Mesenchymal stem cell (in vitro differentiated cells and primary cell): ENCODE measurements at regions not wholly inside any gene's neighbourhood (a gene's known extent, or its start where the extent isn't known, plus 50 kb on each side); places are given as distances from the start of the nearest gene placed in this dataset.

Experiments
- DNase-seq: peaks from one replicate; pipeline ENCODE4 v3.0.0-alpha.2; 2013
- H2AFZ ChIP-seq: one replicate; pipeline ENCODE4 v1.6.1; 2013; ENCODE audit warnings: low read depth, mild to moderate bottlenecking, control low read depth, inconsistent platforms, low read length, moderate library complexity
- H2AK5ac ChIP-seq: 2 replicates; pipeline ENCODE4 v1.6.1; 2013; ENCODE audit warnings: low read length, moderate library complexity, mild to moderate bottlenecking, inconsistent platforms; ENCODE audit not compliant: severe bottlenecking
- H2BK120ac ChIP-seq: one replicate; pipeline ENCODE4 v1.6.1; 2013; ENCODE audit warnings: low read depth, mild to moderate bottlenecking, inconsistent platforms, low read length, moderate library complexity
- H2BK12ac ChIP-seq, 2 experiments: one replicate each; pipeline ENCODE4 v1.6.1; 2013; ENCODE audit warnings: inconsistent platforms in 2 of 2, low read length in 2 of 2, mild to moderate bottlenecking in 2 of 2, moderate library complexity in 2 of 2, control low read depth in 1 of 2
- H2BK15ac ChIP-seq: one replicate; pipeline ENCODE4 v1.6.1; 2013; ENCODE audit warnings: mild to moderate bottlenecking, low read depth, inconsistent platforms; ENCODE audit not compliant: poor library complexity, severe bottlenecking
- H2BK5ac ChIP-seq: 2 replicates; pipeline ENCODE4 v1.6.1; 2013; ENCODE audit warnings: low read depth, mild to moderate bottlenecking, low read length, control low read depth, inconsistent platforms; ENCODE audit not compliant: poor library complexity, severe bottlenecking
- H3K14ac ChIP-seq, 2 experiments: one replicate each; pipeline ENCODE4 v1.6.1; 2013; ENCODE audit warnings: inconsistent platforms in 2 of 2, low read length in 2 of 2, control low read depth in 1 of 2, mild to moderate bottlenecking in 1 of 2, moderate library complexity in 1 of 2
- H3K18ac ChIP-seq, 2 experiments: one replicate each; pipeline ENCODE4 v1.6.1; 2013; ENCODE audit warnings: inconsistent platforms in 2 of 2, low read length in 2 of 2, control low read depth in 1 of 2, low read depth in 1 of 2, mild to moderate bottlenecking in 1 of 2
- H3K23ac ChIP-seq, 2 experiments: one replicate each; pipeline ENCODE4 v1.6.1; 2013; ENCODE audit warnings: inconsistent platforms in 2 of 2, low read length in 2 of 2, mild to moderate bottlenecking in 2 of 2, moderate library complexity in 2 of 2, control low read depth in 1 of 2
- H3K27ac ChIP-seq: 2 replicates; pipeline ENCODE4 v1.5.1; 2013; ENCODE audit warnings: mild to moderate bottlenecking, moderate library complexity, low read length, control low read depth, inconsistent platforms; ENCODE audit not compliant: poor library complexity, severe bottlenecking
- H3K27me3 ChIP-seq, 2 experiments: 2 replicates each; pipeline versions ENCODE4 v1.6.1 to v1.7.0; 2013; ENCODE audit warnings: low read length in 2 of 2, mild to moderate bottlenecking in 2 of 2, moderate library complexity in 2 of 2, control low read depth in 1 of 2, inconsistent platforms in 1 of 2; ENCODE audit not compliant: control insufficient read depth in 1 of 2, insufficient read depth in 1 of 2
- H3K36me3 ChIP-seq, 2 experiments: 2 replicates each; pipeline versions ENCODE4 v1.6.1 to v1.7.0; 2013; ENCODE audit warnings: low read length in 2 of 2, control low read depth in 1 of 2, inconsistent platforms in 1 of 2, low read depth in 1 of 2, mild to moderate bottlenecking in 1 of 2; ENCODE audit not compliant: insufficient read depth in 2 of 2, control insufficient read depth in 1 of 2
- H3K4ac ChIP-seq, 2 experiments: one replicate each; pipeline ENCODE4 v1.6.1; 2013; ENCODE audit warnings: inconsistent platforms in 2 of 2, low read length in 2 of 2, mild to moderate bottlenecking in 2 of 2, moderate library complexity in 2 of 2, control low read depth in 1 of 2, low read depth in 1 of 2
- H3K4me1 ChIP-seq: 2 replicates; pipeline ENCODE4 v1.6.1; 2013; ENCODE audit warnings: low read depth, low read length, control low read depth; ENCODE audit not compliant: control insufficient read depth, insufficient read depth
- H3K4me2 ChIP-seq: 2 replicates; pipeline ENCODE4 v1.6.1; 2013; ENCODE audit warnings: low read length, mild to moderate bottlenecking, inconsistent platforms; ENCODE audit not compliant: poor library complexity, severe bottlenecking
- H3K4me3 ChIP-seq, 2 experiments: 2 replicates each; pipeline versions ENCODE4 v1.5.1 to v1.7.0; 2013; ENCODE audit warnings: low read length in 2 of 2, mild to moderate bottlenecking in 2 of 2, control low read depth in 1 of 2, low read depth in 1 of 2; ENCODE audit not compliant: insufficient read depth in 1 of 2
- H3K79me1 ChIP-seq: replicated peaks from 2 replicates; pipeline ENCODE4 v1.6.1; 2013; ENCODE audit warnings: mild to moderate bottlenecking, control low read depth, low read length, inconsistent platforms; ENCODE audit not compliant: poor library complexity, severe bottlenecking
- H3K9ac ChIP-seq: 2 replicates; pipeline ENCODE4 v1.7.0; 2013; ENCODE audit warnings: mild to moderate bottlenecking, low read length, moderate library complexity
- H3K9me3 ChIP-seq: 2 replicates; pipeline ENCODE4 v1.7.0; 2013; ENCODE audit warnings: mild to moderate bottlenecking, low read length; ENCODE audit not compliant: control insufficient read depth
- H4K8ac ChIP-seq: one replicate; pipeline ENCODE4 v1.6.1; 2013; ENCODE audit warnings: inconsistent platforms, mild to moderate bottlenecking, low read length, moderate library complexity
- H4K91ac ChIP-seq: one replicate; pipeline ENCODE4 v1.6.1; 2013; ENCODE audit warnings: mild to moderate bottlenecking, low read length, inconsistent platforms
- WGBS: methylation state at CpG from one replicate; pipeline ENCODE4 v1.1.7; 2013; ENCODE audit warnings: mixed read lengths; 5-methylcytosine and 5-hydroxymethylcytosine counted together

- H3K4me3 ChIP-seq: no peak overlapping the region
- H3K23ac ChIP-seq: no peak overlapping the region
- H4K91ac ChIP-seq: no peak overlapping the region
- no peak overlapping the region for H2AK5ac ChIP-seq
- no peak overlapping the region for H2BK5ac ChIP-seq
- no peak overlapping the region for H2AFZ ChIP-seq
- H3K18ac ChIP-seq: no peak overlapping the region
- no peak overlapping the region for H3K4me2 ChIP-seq
- no peak overlapping the region for H3K4ac ChIP-seq
- no peak overlapping the region for H2BK120ac ChIP-seq
- no peaks in the 10 kb centered on the region for H3K4me1 ChIP-seq
- H3K27ac ChIP-seq: no peak overlapping the region
- no peak overlapping the region for H3K14ac ChIP-seq
- no peak overlapping the region for H4K8ac ChIP-seq
- H3K9ac ChIP-seq: no peak overlapping the region
- H3K36me3 ChIP-seq: no peaks in the 10 kb centered on the region
- H3K27me3 ChIP-seq: no peaks in the 10 kb centered on the region
- H3K9me3 ChIP-seq: no peaks in the 10 kb centered on the region
- H2BK12ac ChIP-seq: no peak overlapping the region
- 61% methylated on average over 3 of the region's 3 CpGs for WGBS
- no peak overlapping the region for H2BK15ac ChIP-seq
- no peak for DNase-seq
- H3K79me1 ChIP-seq: no peaks in the 10 kb centered on the region
These were observed 67.3 kb upstream of the VCAN start for GRCh38 chr5:83404182-83404716.

GRCh38 chr5:83405662-83406061 is 65.9 kb upstream of the VCAN start:
- H3K23ac ChIP-seq: no peak overlapping the region
- no peak overlapping the region for H3K9ac ChIP-seq
- no peak overlapping the region for H2AFZ ChIP-seq
- no peak overlapping the region for H4K8ac ChIP-seq
- H3K36me3 ChIP-seq: no peaks in the 10 kb centered on the region
- no peak overlapping the region for H2BK5ac ChIP-seq
- no peak overlapping the region for H2BK15ac ChIP-seq
- no peak overlapping the region for H3K18ac ChIP-seq
- H3K4me3 ChIP-seq: no peak overlapping the region
- H4K91ac ChIP-seq: no peak overlapping the region
- H2BK120ac ChIP-seq: no peak overlapping the region
- H2BK12ac ChIP-seq: no peak overlapping the region
- H3K4ac ChIP-seq: no peak overlapping the region
- H3K4me2 ChIP-seq: no peak overlapping the region
- H3K27me3 ChIP-seq: no peaks in the 10 kb centered on the region
- no peak overlapping the region for H3K14ac ChIP-seq
- H3K79me1 ChIP-seq: no peaks in the 10 kb centered on the region
- WGBS: 82% methylated on average over 2 of the region's 3 CpGs
- H3K9me3 ChIP-seq: peaks cover 8% of the 10 kb centered on the region
- no peak for DNase-seq
- no peaks in the 10 kb centered on the region for H3K4me1 ChIP-seq
- no peak overlapping the region for H3K27ac ChIP-seq
- H2AK5ac ChIP-seq: no peak overlapping the region

GRCh38 chr5:83406906-83407305 is 64.6 kb upstream of the VCAN start:
- Histone ChIP-seq H2BK5ac (no peak overlapping the region), H3K14ac (no peak overlapping the region), H3K23ac (no peak overlapping the region), H3K36me3 (no peaks in the 10 kb centered on the region), H2AFZ (no peak overlapping the region), H3K4me3 (no peak overlapping the region), H3K79me1 (no peaks in the 10 kb centered on the region), H3K4ac (no peak overlapping the region), H3K9me3 (peaks cover 12% of the 10 kb centered on the region), H3K9ac (no peak overlapping the region), H4K91ac (no peak overlapping the region), H4K8ac (no peak overlapping the region), H2BK12ac (no peak overlapping the region), H3K18ac (no peak overlapping the region), H3K4me2 (no peak overlapping the region), H3K4me1 (no peaks in the 10 kb centered on the region), H3K27ac (no peak overlapping the region), H3K27me3 (no peaks in the 10 kb centered on the region), H2BK120ac (no peak overlapping the region), H2BK15ac (no peak overlapping the region), H2AK5ac (no peak overlapping the region)
- DNase-seq: no peak

GRCh38 chr5:83407931-83408330 is 63.6 kb upstream of the VCAN start:
- no peak overlapping the region for H3K27ac ChIP-seq
- H3K79me1 ChIP-seq: no peaks in the 10 kb centered on the region
- no peak overlapping the region for H4K8ac ChIP-seq
- no peak overlapping the region for H3K18ac ChIP-seq
- H3K9me3 ChIP-seq: peaks cover 12% of the 10 kb centered on the region
- no peak for DNase-seq
- no peak overlapping the region for H2BK120ac ChIP-seq
- no peaks in the 10 kb centered on the region for H3K36me3 ChIP-seq
- H2AFZ ChIP-seq: no peak overlapping the region
- H3K4ac ChIP-seq: no peak overlapping the region
- H4K91ac ChIP-seq: no peak overlapping the region
- no peak overlapping the region for H2BK5ac ChIP-seq
- H3K23ac ChIP-seq: no peak overlapping the region
- H3K27me3 ChIP-seq: no peaks in the 10 kb centered on the region
- no peak overlapping the region for H3K4me3 ChIP-seq
- H3K14ac ChIP-seq: no peak overlapping the region
- no peaks in the 10 kb centered on the region for H3K4me1 ChIP-seq
- H2BK15ac ChIP-seq: no peak overlapping the region
- no peak overlapping the region for H3K9ac ChIP-seq
- no peak overlapping the region for H2AK5ac ChIP-seq
- no peak overlapping the region for H3K4me2 ChIP-seq
- no peak overlapping the region for H2BK12ac ChIP-seq
